Endodermal cell (in vitro differentiated cells): ENCODE measurements at regions not wholly inside any gene's neighbourhood (a gene's known extent, or its start where the extent isn't known, plus 50 kb on each side); places are given as distances from the start of the nearest gene placed in this dataset.
A peak's percentile ranks its signal among the peaks of the same experiment; 100 is the strongest.

Source experiments
- DNase-seq: peaks from one replicate; pipeline ENCODE4 v3.0.0-alpha.2; 2017
- H3K27ac ChIP-seq: 2 replicates; pipeline ENCODE4 v1.5.1; 2013; ENCODE audit warnings: mild to moderate bottlenecking, low read depth, low read length, moderate library complexity
- H3K27me3 ChIP-seq: 2 replicates; pipeline ENCODE4 v1.6.1; 2013; ENCODE audit warnings: mild to moderate bottlenecking, low read length, moderate library complexity; ENCODE audit not compliant: insufficient read depth, control insufficient read depth, poor library complexity, severe bottlenecking
- H3K36me3 ChIP-seq: 2 replicates; pipeline ENCODE4 v1.7.0; 2013; ENCODE audit warnings: mild to moderate bottlenecking, low read length, moderate library complexity; ENCODE audit not compliant: control insufficient read depth, insufficient read depth
- H3K4me1 ChIP-seq: one replicate; pipeline ENCODE4 v1.7.0; 2013; ENCODE audit warnings: low read length; ENCODE audit not compliant: control insufficient read depth, insufficient read depth
- H3K4me3 ChIP-seq: 2 replicates; pipeline ENCODE4 v1.5.1; 2013; ENCODE audit warnings: mild to moderate bottlenecking, low read length, moderate library complexity
- H3K9ac ChIP-seq: 2 replicates; pipeline ENCODE4 v1.6.1; 2013; ENCODE audit warnings: mild to moderate bottlenecking, low read length, moderate library complexity; ENCODE audit not compliant: poor library complexity, severe bottlenecking; ENCODE audit errors: extremely low read depth
- H3K9me3 ChIP-seq: 2 replicates; pipeline ENCODE4 v1.6.1; 2013; ENCODE audit warnings: mild to moderate bottlenecking, low read length, moderate library complexity; ENCODE audit not compliant: control insufficient read depth
- H3K27ac Mint-ChIP-seq: 2 replicates; pipeline ENCODE4 v1.8.0; 2020; ENCODE audit warnings: mixed read lengths
- H3K27me3 Mint-ChIP-seq: 2 replicates; pipeline ENCODE4 v1.8.0; 2021; ENCODE audit warnings: mild to moderate bottlenecking, mixed read lengths; ENCODE audit not compliant: insufficient read depth
- H3K36me3 Mint-ChIP-seq: 2 replicates; pipeline ENCODE4 v1.8.0; 2020; ENCODE audit warnings: low read depth, mixed read lengths
- H3K4me1 Mint-ChIP-seq: 2 replicates; pipeline ENCODE4 v1.8.0; 2020; ENCODE audit warnings: mixed read lengths
- H3K4me3 Mint-ChIP-seq: 2 replicates; pipeline ENCODE4 v1.8.0; 2020; ENCODE audit warnings: mild to moderate bottlenecking, moderate library complexity, mixed read lengths
- H3K9me3 Mint-ChIP-seq: 2 replicates; pipeline ENCODE4 v1.8.0; 2020; ENCODE audit warnings: mild to moderate bottlenecking, mixed read lengths
- CTCF ChIP-seq: fragments of 200-600 bp; sonication (generic); conservative IDR thresholded peaks from 2 replicates; pipeline ENCODE4 v1.5.0; 2021; ENCODE audit warnings: antibody characterized with exemption, mild to moderate bottlenecking
- WGBS, 2 experiments: methylation state at CpG; one replicate each; pipeline versions ENCODE4 v1.1.5 to v1.1.7; 2013; ENCODE audit warnings: missing lambda C conversion rate in 2 of 2, mixed read lengths in 1 of 2; ENCODE audit not compliant: insufficient coverage in 1 of 2, insufficient read length in 1 of 2; 5-methylcytosine and 5-hydroxymethylcytosine counted together

GRCh38 chr1:229999004-229999670 is 67.9 kb upstream of the GALNT2 start:
- 89 to 90% methylated on average over 8 to 12 of the region's 12 CpGs for WGBS, 2 experiments
- Histone ChIP-seq H3K27ac (no peak overlapping the region), H3K9me3 (no peaks in the 10 kb centered on the region), H3K4me1 (peaks cover 10% of the 10 kb centered on the region), H3K27me3 (no peaks in the 10 kb centered on the region), H3K9ac (no peak overlapping the region), H3K4me3 (no peak overlapping the region), H3K36me3 (no peaks in the 10 kb centered on the region)
- Mint-ChIP-seq H3K36me3 (no peaks in the 10 kb centered on the region), H3K27ac (no peak overlapping the region), H3K27me3 (no peaks in the 10 kb centered on the region), H3K4me3 (no peak overlapping the region), H3K4me1 (peaks cover 22% of the 10 kb centered on the region), H3K9me3 (no peaks in the 10 kb centered on the region)
- no peak for TF ChIP-seq CTCF
- DNase-seq: peak; percentile 22

GRCh38 chr1:230000493-230001184 is 66.4 kb upstream of the GALNT2 start:
- Mint-ChIP-seq H3K4me1 (peaks cover 14% of the 10 kb centered on the region), H3K27ac (no peak overlapping the region), H3K4me3 (no peak overlapping the region), H3K36me3 (no peaks in the 10 kb centered on the region), H3K9me3 (no peaks in the 10 kb centered on the region), H3K27me3 (no peaks in the 10 kb centered on the region)
- no peaks in the 10 kb centered on the region for H3K9me3 ChIP-seq
- H3K36me3 ChIP-seq: no peaks in the 10 kb centered on the region
- no peak overlapping the region for H3K9ac ChIP-seq
- H3K27ac ChIP-seq: no peak overlapping the region
- no peaks in the 10 kb centered on the region for H3K27me3 ChIP-seq
- H3K4me3 ChIP-seq: no peak overlapping the region
- peak; percentile 21 for DNase-seq
- H3K4me1 ChIP-seq: peaks cover 10% of the 10 kb centered on the region
- no peak for TF ChIP-seq CTCF
- WGBS, 2 experiments: 89 to 100% methylated on average over 2 to 6 of the region's 6 CpGs

GRCh38 chr1:230002164-230002803 is 64.8 kb upstream of the GALNT2 start:
- Mint-ChIP-seq H3K27ac (peak overlapping the region; percentile 72), H3K4me1 (peaks cover 14% of the 10 kb centered on the region), H3K36me3 (no peaks in the 10 kb centered on the region), H3K27me3 (no peaks in the 10 kb centered on the region), H3K9me3 (no peaks in the 10 kb centered on the region), H3K4me3 (no peak overlapping the region)
- no peak for TF ChIP-seq CTCF
- Histone ChIP-seq H3K9ac (no peak overlapping the region), H3K4me3 (no peak overlapping the region), H3K27ac (no peak overlapping the region), H3K27me3 (no peaks in the 10 kb centered on the region), H3K36me3 (no peaks in the 10 kb centered on the region), H3K9me3 (no peaks in the 10 kb centered on the region), H3K4me1 (peaks cover 10% of the 10 kb centered on the region)
- DNase-seq: peak; percentile 56
- 89 to 100% methylated on average over 3 to 5 of the region's 5 CpGs for WGBS, 2 experiments
